Esophagus muscularis mucosa (tissue), 4 donors: ENCODE measurements at regions not wholly inside any gene's neighbourhood (a gene's known extent, or its start where the extent isn't known, plus 50 kb on each side); places are given as distances from the start of the nearest gene placed in this dataset.

Experiments
- DNase-seq: peaks from one replicate; pipeline ENCODE4 v3.0.0-alpha.2; 2017; ENCODE audit errors: extremely low spot score
- H3K27ac ChIP-seq, 4 donors: fragments of 200-600 bp; sonication (generic); replicated peaks in 1 of 4; 1 replicate in 3 of 4; 2 replicates in 1 of 4; pipeline ENCODE4 v1.5.1; 2016 to 2019; ENCODE audit warnings: mild to moderate bottlenecking in 1 of 4
- H3K27me3 ChIP-seq, 4 donors: fragments of 200-600 bp; sonication (generic); one replicate each; pipeline versions ENCODE4 v1.5.1 to v1.6.0; 2016 to 2019
- H3K36me3 ChIP-seq, 4 donors: fragments of 200-600 bp; sonication (generic); one replicate each; pipeline ENCODE4 v1.5.1; 2016 to 2019
- H3K4me1 ChIP-seq, 4 donors: fragments of 200-600 bp; sonication (generic); one replicate each; pipeline ENCODE4 v1.5.1; 2016 to 2019
- H3K4me3 ChIP-seq, 4 donors: fragments of 200-600 bp; sonication (generic); 1 replicate in 2 of 4; 2 replicates in 2 of 4; pipeline ENCODE4 v1.5.1; 2016 to 2019; ENCODE audit warnings: mild to moderate bottlenecking in 4 of 4, moderate library complexity in 1 of 4
- H3K9me3 ChIP-seq, 4 donors: fragments of 200-600 bp; sonication (generic); 1 replicate in 3 of 4; 2 replicates in 1 of 4; pipeline ENCODE4 v1.5.1; 2016 to 2019
- CTCF ChIP-seq, 3 experiments: fragments of 200-600 bp in 2 of 3; fragments of 450-650 bp in 1 of 3; sonication (generic) in 2 of 3; IDR thresholded peaks; one replicate each; pipeline ENCODE4 v1.5.1; 2017 to 2019; ENCODE audit warnings: antibody characterized with exemption in 3 of 3, mild to moderate bottlenecking in 2 of 3, moderate library complexity in 1 of 3
- EP300 ChIP-seq: sonication (generic); formaldehyde crosslinking; IDR thresholded peaks from one replicate; pipeline ENCODE4 v1.6.1; 2017; ENCODE audit warnings: antibody characterized with exemption
- POLR2A ChIP-seq: fragments of 450-650 bp; IDR thresholded peaks from one replicate; pipeline ENCODE4 v1.6.1; 2017; ENCODE audit warnings: antibody characterized with exemption, moderate library complexity, mild to moderate bottlenecking, low read depth
- POLR2AphosphoS5 ChIP-seq, 2 donors: sonication (generic); formaldehyde crosslinking; IDR thresholded peaks; one replicate each; pipeline ENCODE4 v1.6.1; 2017; ENCODE audit warnings: antibody characterized with exemption in 2 of 2
- WGBS: methylation state at CpG from one replicate; pipeline ENCODE4 v1.1.5; 2018; 5-methylcytosine and 5-hydroxymethylcytosine counted together
- intact Hi-C: fragments of 100-400 bp; cut with DNase I; formaldehyde crosslinking; loops from one replicate; pipeline ENCODE4 v1.15.1; 2023

GRCh38 chr1:60224523-60224922 lies 151.0 kb upstream of the C1orf87 start:
- H3K4me3 ChIP-seq = no peak overlapping the region
- no peak for TF ChIP-seq POLR2A
- TF ChIP-seq EP300 = no peak
- no peak for TF ChIP-seq POLR2AphosphoS5 (IDR thresholded peaks at IDR 0.05)
- TF ChIP-seq CTCF (IDR thresholded peaks at IDR 0.05) = no peak
- no peaks in the 10 kb centered on the region for H3K27me3 ChIP-seq
- intact Hi-C loops = no loop called here
- H3K9me3 ChIP-seq = no peaks in the 10 kb centered on the region
- H3K27ac ChIP-seq = no peak overlapping the region
- no peak for DNase-seq
- 90% methylated on average over 3 of the region's 3 CpGs for WGBS
- H3K36me3 ChIP-seq = no peaks in the 10 kb centered on the region
- H3K4me1 ChIP-seq = peaks cover 0 to 16% (median 13%) of the 10 kb centered on the region in 4 donors

GRCh38 chr1:60223158-60223557 lies 149.6 kb upstream of the C1orf87 start:
- Histone ChIP-seq H3K4me3 (no peak overlapping the region), H3K27me3 (no peaks in the 10 kb centered on the region), H3K9me3 (no peaks in the 10 kb centered on the region), H3K36me3 (no peaks in the 10 kb centered on the region), H3K27ac (no peak overlapping the region), H3K4me1 (peaks cover 0 to 16% (median 13%) of the 10 kb centered on the region in 4 donors)
- intact Hi-C loops = no loop called here
- TF ChIP-seq CTCF (IDR thresholded peaks at IDR 0.05) (no peak), POLR2AphosphoS5 (IDR thresholded peaks at IDR 0.05) (no peak), EP300 (no peak), POLR2A (no peak)
- no peak for DNase-seq
- whole genome bisulfite sequencing = 32% methylated on average over 5 of the region's 5 CpGs

GRCh38 chr1:60222360-60223115 lies 149.0 kb upstream of the C1orf87 start:
- H3K27me3 ChIP-seq = no peaks in the 10 kb centered on the region
- no peak overlapping the region for H3K4me3 ChIP-seq
- TF ChIP-seq POLR2AphosphoS5 (IDR thresholded peaks at IDR 0.05) = no peak
- 69% methylated on average over 11 of the region's 11 CpGs for WGBS
- no peak for DNase-seq
- H3K4me1 ChIP-seq = peaks cover 0 to 16% (median 13%) of the 10 kb centered on the region in 4 donors
- intact Hi-C loops = no loop called here
- no peaks in the 10 kb centered on the region for H3K9me3 ChIP-seq
- H3K36me3 ChIP-seq = no peaks in the 10 kb centered on the region
- H3K27ac ChIP-seq = no peak overlapping the region

- Histone ChIP-seq H3K4me3 (no peak overlapping the region), H3K27ac (no peak overlapping the region), H3K36me3 (no peaks in the 10 kb centered on the region), H3K4me1 (no peaks in the 10 kb centered on the region), H3K27me3 (no peaks in the 10 kb centered on the region), H3K9me3 (no peaks in the 10 kb centered on the region)
- WGBS = 85% methylated on average over 5 of the region's 5 CpGs
- TF ChIP-seq CTCF (IDR thresholded peaks at IDR 0.05) (no peak), EP300 (no peak)
- no peak for DNase-seq
- intact Hi-C loops = no loop called here
Measured at GRCh38 chr1:60213253-60213652, 139.7 kb upstream of the C1orf87 start.

- H3K4me3 ChIP-seq = no peak overlapping the region
- WGBS = 100% methylated on average over 1 of the region's 1 CpG
- H3K27ac ChIP-seq = no peak overlapping the region
- H3K4me1 ChIP-seq = no peaks in the 10 kb centered on the region
- H3K9me3 ChIP-seq = no peaks in the 10 kb centered on the region
- no peaks in the 10 kb centered on the region for H3K36me3 ChIP-seq
- DNase-seq = no peak
- TF ChIP-seq POLR2AphosphoS5 (IDR thresholded peaks at IDR 0.05) (no peak), POLR2A (no peak), EP300 (no peak), CTCF (IDR thresholded peaks at IDR 0.05) (no peak)
- intact Hi-C loops = no loop called here
- no peaks in the 10 kb centered on the region for H3K27me3 ChIP-seq
Measured at GRCh38 chr1:60196026-60196425, 122.5 kb upstream of the C1orf87 start.
